ENCODE measurements at regions not wholly inside any gene's neighbourhood (a gene's known extent, or its start where the extent isn't known, plus 50 kb on each side); places are given as distances from the start of the nearest gene placed in this dataset.

DNA sequence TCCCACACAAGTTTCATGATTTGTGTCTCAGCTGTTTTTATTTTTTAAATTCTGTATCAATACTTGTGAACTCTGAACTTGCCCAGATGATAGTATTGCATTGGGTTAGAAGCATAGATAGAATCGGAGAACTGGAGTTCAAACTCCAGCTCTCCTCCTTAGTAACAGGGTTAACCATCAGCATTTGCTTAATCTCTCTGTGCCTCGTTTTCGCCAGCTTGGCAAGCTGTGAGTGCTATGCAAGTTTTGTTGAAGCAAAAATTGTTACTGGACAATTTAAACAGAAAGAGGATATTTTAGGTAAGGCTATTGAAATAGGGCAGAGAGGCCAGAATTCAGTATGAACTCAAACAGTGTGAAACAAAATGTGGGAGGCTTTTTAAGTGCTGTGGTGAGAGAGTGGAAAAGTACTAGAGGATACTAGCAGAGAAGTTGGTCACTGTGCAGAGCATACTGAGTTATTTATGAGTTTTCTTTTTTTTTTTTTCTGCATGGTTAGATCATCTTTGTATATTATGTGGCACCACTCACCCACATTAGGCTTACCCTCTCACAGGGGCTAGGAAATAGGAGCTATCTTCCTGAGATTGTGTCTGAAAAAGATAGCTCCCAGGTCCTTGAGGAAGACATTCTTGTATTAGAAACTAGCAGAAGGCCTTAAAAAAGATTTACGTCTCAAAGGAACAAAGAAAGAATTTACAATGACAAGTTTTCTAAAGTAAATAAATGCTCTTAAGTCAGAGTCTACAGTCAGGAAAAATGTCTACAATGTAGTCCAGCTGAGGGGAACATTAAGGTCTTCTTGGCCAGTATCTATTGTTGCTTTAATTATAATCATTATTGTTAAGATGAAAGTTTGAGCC, 1126.6 kb downstream of the FAT4 start:
- H3K9ac ChIP-seq (ENCODE audit: low read depth, low read length) = no peak overlapping the region
- peaks cover 20% of the 10 kb centered on the region; the same call in 1 of the 2 replicates for H3K4me1 ChIP-seq (ENCODE audit: insufficient read depth, low read length)
- no peaks in the 10 kb centered on the region for H3K9me3 ChIP-seq (ENCODE audit: control insufficient read depth, insufficient read depth, low read length)
- H3K36me3 ChIP-seq (ENCODE audit: insufficient read depth, low read length) = no peaks in the 10 kb centered on the region

DNA sequence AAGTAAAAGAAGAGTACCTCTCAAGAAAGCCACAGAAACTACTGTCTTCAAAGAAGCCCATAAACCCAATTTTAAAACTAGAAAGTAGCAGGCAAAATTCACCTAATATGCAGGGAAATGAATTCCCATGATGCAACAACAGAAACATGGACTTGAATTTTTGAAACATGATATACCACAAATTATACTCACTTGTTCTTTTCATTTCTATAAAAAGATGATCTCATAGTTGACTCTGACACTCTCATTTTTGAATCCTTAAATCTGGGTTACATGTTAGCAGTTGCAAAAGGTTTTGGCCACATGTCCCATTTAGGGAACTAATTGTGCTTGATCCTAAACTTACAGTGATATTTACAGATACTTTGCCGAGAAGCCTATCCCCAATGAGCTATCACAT, 1130.8 kb downstream of the FAT4 start:
- H3K9me3 ChIP-seq (ENCODE audit: control insufficient read depth, insufficient read depth, low read length) = no peaks in the 10 kb centered on the region
- no peaks in the 10 kb centered on the region for H3K36me3 ChIP-seq (ENCODE audit: insufficient read depth, low read length)
- peaks cover 14% of the 10 kb centered on the region; the same call in 1 of the 2 replicates for H3K4me1 ChIP-seq (ENCODE audit: insufficient read depth, low read length)
- H3K9ac ChIP-seq (ENCODE audit: low read depth, low read length) = no peak overlapping the region

DNA sequence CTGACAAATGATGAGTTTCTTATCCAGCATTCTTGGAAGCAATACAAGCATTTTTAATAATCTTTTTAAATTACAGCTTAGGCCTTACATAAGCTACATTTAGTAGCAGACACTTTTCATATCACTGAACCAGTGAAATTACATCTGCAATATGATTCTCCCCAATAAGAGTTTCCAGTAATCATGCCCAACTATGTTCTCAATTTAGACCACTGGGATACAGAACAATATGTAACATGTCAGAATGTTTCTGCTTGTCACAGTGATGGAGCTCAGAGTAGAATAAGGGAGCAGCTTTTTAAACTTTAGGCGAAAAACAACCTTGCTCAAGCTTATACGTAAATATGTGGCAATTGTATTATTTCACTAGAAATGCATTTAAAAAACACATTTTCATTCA, 1132.2 kb downstream of the FAT4 start:
- Histone ChIP-seq H3K4me1 (ENCODE audit: insufficient read depth, low read length) (peaks cover 6% of the 10 kb centered on the region; the same call in 1 of the 2 replicates), H3K9ac (ENCODE audit: low read depth, low read length) (no peak overlapping the region), H3K9me3 (ENCODE audit: control insufficient read depth, insufficient read depth, low read length) (no peaks in the 10 kb centered on the region), H3K36me3 (ENCODE audit: insufficient read depth, low read length) (no peaks in the 10 kb centered on the region)

DNA sequence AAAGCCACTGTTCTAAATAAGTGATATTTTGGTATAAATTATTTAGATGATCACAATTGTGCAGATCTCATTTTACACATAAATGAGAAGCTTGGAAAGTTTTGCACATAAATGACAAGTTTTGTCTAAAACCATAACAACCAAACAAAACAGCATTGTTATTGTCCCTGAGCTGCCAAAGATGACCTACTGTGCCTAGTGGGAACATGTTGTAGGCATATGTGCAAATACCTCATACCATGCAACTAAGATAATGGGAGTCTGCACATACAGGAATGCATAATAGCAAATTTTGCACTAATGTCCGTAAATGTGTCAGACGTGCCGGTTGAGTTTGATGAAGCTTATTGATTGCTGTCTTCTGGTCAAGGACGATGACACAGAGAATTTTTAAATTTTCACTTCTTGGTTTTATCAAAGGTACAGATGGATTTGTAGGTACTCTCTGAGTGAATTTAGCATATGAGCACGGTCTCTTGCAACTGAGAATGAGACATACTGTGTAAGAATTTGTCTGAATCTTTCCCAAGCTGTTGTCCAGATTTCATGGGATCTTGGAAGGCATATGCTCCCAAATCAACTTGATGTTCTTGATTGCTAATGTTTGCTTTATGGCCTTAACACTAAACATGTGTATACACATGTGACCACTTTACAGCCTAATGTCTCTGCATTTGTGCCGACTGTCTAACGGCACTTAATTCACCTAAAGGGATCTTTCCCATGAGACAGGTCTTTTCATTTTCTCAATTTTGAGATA, 1133.5 kb downstream of the FAT4 start:
- no peaks in the 10 kb centered on the region for H3K36me3 ChIP-seq (ENCODE audit: insufficient read depth, low read length)
- H3K9ac ChIP-seq (ENCODE audit: low read depth, low read length) = no peak overlapping the region
- H3K4me1 ChIP-seq (ENCODE audit: insufficient read depth, low read length) = peaks cover 6% of the 10 kb centered on the region; the same call in 1 of the 2 replicates
- H3K9me3 ChIP-seq (ENCODE audit: control insufficient read depth, insufficient read depth, low read length) = no peaks in the 10 kb centered on the region

DNA sequence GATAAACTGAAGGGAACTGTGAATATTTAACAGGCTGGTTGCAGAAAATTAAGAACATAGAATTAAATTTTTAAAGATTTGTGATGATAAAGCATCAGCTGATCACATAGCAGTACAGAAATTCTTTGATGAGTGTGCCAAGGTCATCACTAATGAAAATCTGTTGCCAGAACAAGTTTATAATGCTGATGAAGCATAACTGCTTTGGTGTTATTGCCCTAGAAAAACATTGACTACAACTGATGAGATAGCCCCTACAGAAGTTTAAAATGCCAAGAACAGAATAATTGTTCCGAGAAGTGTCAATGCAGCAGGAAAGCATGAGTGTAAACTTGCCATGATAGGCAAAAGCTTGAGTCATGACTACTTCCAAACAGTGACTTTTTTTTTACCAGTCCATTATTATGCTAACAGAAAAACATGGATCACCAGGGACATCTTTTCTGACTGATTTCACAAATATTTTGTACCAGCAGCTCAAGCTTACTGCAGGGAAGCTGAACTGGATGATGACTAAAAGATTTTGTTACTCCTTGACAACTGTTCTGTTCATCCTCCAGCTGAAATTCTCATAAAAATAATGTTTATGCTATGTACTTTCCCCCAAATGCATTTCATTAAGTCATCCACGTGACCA, 1136.6 kb downstream of the FAT4 start:
- Histone ChIP-seq H3K4me1 (ENCODE audit: insufficient read depth, low read length) (no peaks in the 10 kb centered on the region), H3K9me3 (ENCODE audit: control insufficient read depth, insufficient read depth, low read length) (no peaks in the 10 kb centered on the region), H3K36me3 (ENCODE audit: insufficient read depth, low read length) (no peaks in the 10 kb centered on the region), H3K9ac (ENCODE audit: low read depth, low read length) (no peak overlapping the region)

DNA sequence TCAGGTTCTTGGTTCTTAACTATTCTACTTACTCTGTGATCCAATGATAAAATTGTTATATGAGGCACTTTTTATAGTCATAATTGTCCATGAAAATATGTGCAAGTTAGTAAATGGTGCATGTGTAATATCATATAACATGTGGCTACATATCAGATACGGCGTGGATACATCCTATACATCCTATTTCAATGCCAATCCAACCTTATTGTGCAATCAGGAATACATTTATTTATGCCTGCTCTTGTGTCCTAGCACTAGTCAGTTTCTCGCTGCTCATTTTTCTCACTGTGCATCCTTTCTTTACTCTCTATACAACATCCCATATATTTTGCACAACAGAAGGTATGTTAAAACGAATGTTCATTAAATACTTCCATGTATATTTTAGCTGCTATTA, 1141.1 kb downstream of the FAT4 start:
- no peaks in the 10 kb centered on the region for H3K9me3 ChIP-seq (ENCODE audit: control insufficient read depth, insufficient read depth, low read length)
- no peak overlapping the region for H3K9ac ChIP-seq (ENCODE audit: low read depth, low read length)
- H3K36me3 ChIP-seq (ENCODE audit: insufficient read depth, low read length) = no peaks in the 10 kb centered on the region
- H3K4me1 ChIP-seq (ENCODE audit: insufficient read depth, low read length) = no peaks in the 10 kb centered on the region

DNA sequence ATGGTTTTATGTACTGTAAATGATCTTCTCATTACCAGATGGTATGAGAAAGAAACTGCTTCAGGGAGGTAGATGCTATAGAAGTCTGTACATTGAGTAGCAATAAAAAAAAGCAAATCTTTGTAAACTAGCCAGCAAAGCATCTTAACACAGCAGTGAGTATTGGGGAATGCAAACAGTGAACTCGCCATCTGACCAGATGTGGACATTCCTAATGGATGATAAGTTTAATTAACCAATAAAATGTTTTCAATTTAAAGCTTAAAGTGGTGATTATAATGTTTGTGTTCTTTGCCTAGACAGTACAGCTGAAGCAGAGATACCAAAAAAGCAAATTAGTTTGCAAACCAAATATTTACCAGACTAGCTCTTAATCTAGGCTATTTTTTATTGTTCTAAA, 1144.2 kb downstream of the FAT4 start:
- no peaks in the 10 kb centered on the region for H3K4me1 ChIP-seq (ENCODE audit: insufficient read depth, low read length)
- no peaks in the 10 kb centered on the region for H3K36me3 ChIP-seq (ENCODE audit: insufficient read depth, low read length)
- no peak overlapping the region for H3K9ac ChIP-seq (ENCODE audit: low read depth, low read length)
- H3K9me3 ChIP-seq (ENCODE audit: control insufficient read depth, insufficient read depth, low read length) = no peaks in the 10 kb centered on the region

DNA sequence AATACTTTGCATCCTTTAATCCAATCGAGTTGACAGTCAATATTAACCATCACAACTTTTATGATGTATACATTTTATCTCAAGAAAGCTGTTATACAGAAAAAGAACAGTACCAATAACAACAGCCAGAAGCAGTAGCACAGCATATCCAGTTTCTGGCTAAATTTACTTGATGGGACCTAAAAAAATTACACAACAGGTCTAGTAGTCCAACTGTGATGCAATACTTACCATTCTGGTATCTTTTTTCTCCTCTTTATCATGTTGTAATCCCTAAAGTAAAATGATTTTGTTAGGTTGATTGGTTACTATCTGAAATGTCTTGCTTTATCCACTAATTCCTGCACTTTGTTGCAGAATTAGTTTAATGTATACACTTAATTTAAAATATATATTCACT, 1150.6 kb downstream of the FAT4 start:
- no peaks in the 10 kb centered on the region for H3K4me1 ChIP-seq (ENCODE audit: insufficient read depth, low read length)
- H3K36me3 ChIP-seq (ENCODE audit: insufficient read depth, low read length) = no peaks in the 10 kb centered on the region
- no peaks in the 10 kb centered on the region for H3K9me3 ChIP-seq (ENCODE audit: control insufficient read depth, insufficient read depth, low read length)
- no peak overlapping the region for H3K9ac ChIP-seq (ENCODE audit: low read depth, low read length)

DNA sequence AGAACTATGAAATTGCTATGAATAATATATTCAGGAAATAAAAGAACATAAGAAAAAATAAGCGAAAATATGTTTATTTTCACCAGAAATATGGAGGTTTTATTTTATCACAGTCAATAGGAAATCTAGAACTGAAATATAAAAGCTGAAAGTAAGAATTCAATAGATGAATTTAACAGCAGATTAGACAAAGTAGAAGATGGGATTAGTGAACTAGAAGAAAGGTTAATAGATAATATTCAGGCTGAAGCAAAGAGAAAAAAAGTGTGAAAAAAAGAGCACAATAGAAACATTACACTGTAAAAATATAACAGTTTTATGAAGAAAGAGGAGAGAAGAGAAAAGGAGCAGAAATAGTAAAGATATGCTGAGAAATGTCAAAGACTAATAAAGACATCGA, 1152.1 kb downstream of the FAT4 start:
- Histone ChIP-seq H3K36me3 (ENCODE audit: insufficient read depth, low read length) (no peaks in the 10 kb centered on the region), H3K4me1 (ENCODE audit: insufficient read depth, low read length) (no peaks in the 10 kb centered on the region), H3K9ac (ENCODE audit: low read depth, low read length) (no peak overlapping the region), H3K9me3 (ENCODE audit: control insufficient read depth, insufficient read depth, low read length) (no peaks in the 10 kb centered on the region)

DNA sequence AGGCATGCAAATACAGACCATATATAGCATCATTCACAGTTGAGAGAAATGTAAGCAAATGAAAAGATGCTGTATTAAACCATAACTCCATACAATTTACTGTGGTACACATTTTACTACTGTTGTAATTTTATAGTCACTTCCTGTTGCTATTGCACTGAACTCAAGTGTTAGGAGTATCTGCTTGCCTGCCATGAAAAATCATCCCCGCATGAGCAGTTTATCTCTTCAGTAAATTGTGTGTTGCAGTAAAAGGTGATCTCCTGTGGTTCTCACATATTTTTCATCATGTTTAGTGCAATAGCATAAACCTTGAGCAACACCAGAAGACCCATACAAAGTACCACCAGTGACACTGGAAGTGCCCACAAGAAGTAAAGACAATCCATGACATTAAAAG, 1153.4 kb downstream of the FAT4 start:
- H3K4me1 ChIP-seq (ENCODE audit: insufficient read depth, low read length) = no peaks in the 10 kb centered on the region
- H3K9me3 ChIP-seq (ENCODE audit: control insufficient read depth, insufficient read depth, low read length) = no peaks in the 10 kb centered on the region
- no peaks in the 10 kb centered on the region for H3K36me3 ChIP-seq (ENCODE audit: insufficient read depth, low read length)
- H3K9ac ChIP-seq (ENCODE audit: low read depth, low read length) = no peak overlapping the region

DNA sequence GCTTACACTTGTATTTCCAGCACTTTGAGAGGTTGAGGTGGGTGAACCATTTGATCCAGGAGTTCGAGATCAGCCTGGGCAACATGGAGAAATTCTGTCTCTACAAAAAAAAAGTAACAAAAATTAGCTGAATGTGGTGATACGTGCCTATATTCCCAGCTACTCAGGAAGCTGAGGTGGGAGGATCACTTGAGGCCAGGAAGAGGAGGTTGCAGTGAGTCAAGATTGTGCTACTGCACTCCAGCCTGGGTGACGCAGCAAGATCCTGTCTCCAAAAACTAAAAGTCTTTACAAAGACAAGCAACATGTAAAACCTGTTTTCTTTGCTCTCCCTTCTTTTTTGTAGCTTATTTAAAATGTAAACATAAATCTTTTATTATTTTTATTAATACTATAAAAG, 1156.1 kb downstream of the FAT4 start:
- Histone ChIP-seq H3K9ac (ENCODE audit: low read depth, low read length) (no peak overlapping the region), H3K4me1 (ENCODE audit: insufficient read depth, low read length) (no peaks in the 10 kb centered on the region), H3K9me3 (ENCODE audit: control insufficient read depth, insufficient read depth, low read length) (peaks cover 5% of the 10 kb centered on the region; the same call in 1 of the 2 replicates), H3K36me3 (ENCODE audit: insufficient read depth, low read length) (no peaks in the 10 kb centered on the region)

DNA sequence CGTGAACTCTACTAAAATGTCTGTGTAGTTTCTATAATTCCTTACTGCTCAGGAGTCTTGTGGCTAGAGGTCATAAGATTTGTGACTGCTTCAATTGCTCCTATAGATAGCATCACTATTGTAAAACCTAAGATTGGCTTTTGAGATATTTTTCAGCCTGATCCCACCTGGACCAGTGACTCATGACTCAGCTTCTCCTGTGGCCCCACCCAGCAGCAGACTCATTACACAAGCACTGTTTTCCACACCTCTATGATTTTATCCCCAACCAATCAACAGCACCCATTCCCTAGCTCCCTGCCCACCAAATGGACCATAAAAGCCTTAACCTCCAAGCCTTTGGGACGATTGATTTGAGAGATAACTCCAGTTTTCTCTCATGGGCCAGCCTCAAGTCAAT, 1157.0 kb upstream of the INTU start:
- no peak overlapping the region for H3K9ac ChIP-seq (ENCODE audit: low read depth, low read length)

DNA sequence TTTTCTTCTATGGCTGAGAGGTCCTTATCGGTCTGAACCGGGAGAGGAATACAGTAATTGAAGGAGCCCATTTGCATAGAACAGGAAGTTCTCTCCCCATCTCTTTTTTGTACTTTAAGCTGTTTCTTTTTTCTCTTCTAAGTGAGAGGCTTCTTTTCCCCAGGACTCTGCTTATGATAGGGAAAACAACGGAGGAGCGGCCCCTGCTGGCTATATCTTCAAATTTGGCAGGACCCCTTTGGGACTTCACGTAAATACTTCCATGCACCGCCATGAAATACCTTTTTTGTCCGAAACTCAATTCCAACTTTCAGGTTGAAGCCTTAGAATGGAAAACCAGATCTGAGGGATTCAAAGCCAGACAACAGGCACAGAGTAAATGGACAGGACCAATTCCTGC, 1153.0 kb upstream of the INTU start:
- Histone ChIP-seq H3K9ac (ENCODE audit: low read depth, low read length) (no peak overlapping the region), H3K4me1 (ENCODE audit: insufficient read depth, low read length) (no peaks in the 10 kb centered on the region), H3K9me3 (ENCODE audit: control insufficient read depth, insufficient read depth, low read length) (peaks cover 5% of the 10 kb centered on the region; the same call in 1 of the 2 replicates), H3K36me3 (ENCODE audit: insufficient read depth, low read length) (no peaks in the 10 kb centered on the region)

More for the DNA sequence above, 1157.0 kb upstream of the INTU start:
- Histone ChIP-seq H3K9me3 (ENCODE audit: control insufficient read depth, insufficient read depth, low read length) (peaks cover 5% of the 10 kb centered on the region; the same call in 1 of the 2 replicates), H3K4me1 (ENCODE audit: insufficient read depth, low read length) (no peaks in the 10 kb centered on the region), H3K36me3 (ENCODE audit: insufficient read depth, low read length) (no peaks in the 10 kb centered on the region)

DNA sequence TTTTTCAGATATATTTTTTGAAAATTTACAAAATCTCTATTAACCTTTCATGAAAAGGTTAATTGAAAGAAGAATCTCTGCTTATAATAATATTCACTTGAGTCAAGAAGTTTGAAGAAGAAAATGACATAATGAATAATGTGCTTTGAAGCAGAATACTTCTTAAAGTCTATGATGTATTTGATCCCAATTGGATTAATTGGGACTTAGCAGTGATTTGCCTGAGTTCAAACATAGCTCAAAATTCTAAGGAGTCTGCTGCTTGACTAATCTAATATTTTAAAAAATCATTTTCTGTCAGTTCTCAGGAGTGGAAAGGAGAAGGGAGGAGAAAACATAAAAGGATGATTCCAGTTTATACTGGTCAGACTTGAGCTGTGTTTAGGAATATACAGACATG, 1150.4 kb upstream of the INTU start:
- Histone ChIP-seq H3K36me3 (ENCODE audit: insufficient read depth, low read length) (no peaks in the 10 kb centered on the region), H3K4me1 (ENCODE audit: insufficient read depth, low read length) (no peaks in the 10 kb centered on the region), H3K9me3 (ENCODE audit: control insufficient read depth, insufficient read depth, low read length) (no peaks in the 10 kb centered on the region), H3K9ac (ENCODE audit: low read depth, low read length) (no peak overlapping the region)

Measured in ES-I3 (cell line).